SK-N-MC (cell line): ENCODE measurements at regions not wholly inside any gene's neighbourhood (a gene's known extent, or its start where the extent isn't known, plus 50 kb on each side); places are given as distances from the start of the nearest gene placed in this dataset.
A peak's percentile ranks its signal among the peaks of the same experiment; 100 is the strongest.
"Not testable (repeated sequence)": the region's sequence is repeated elsewhere in the genome, so short reads cannot be mapped to it uniquely, and the experiment has no call there.

Experiments
- DNase-seq: peaks from one replicate; pipeline ENCODE4 v3.0.0-alpha.2; 2011; ENCODE audit warnings: low read depth, low spot score
- H3K27ac ChIP-seq: fragments of 200-600 bp; sonication (generic); 2 replicates; pipeline ENCODE4 v1.5.1; 2016; ENCODE audit warnings: mixed run types
- H3K36me3 ChIP-seq: fragments of 200-600 bp; sonication (generic); 2 replicates; pipeline ENCODE4 v1.6.1; 2017; ENCODE audit warnings: antibody characterized with exemption, low read length, mixed read lengths; ENCODE audit not compliant: insufficient read depth
- H3K4me3 ChIP-seq: fragments of 200-600 bp; sonication (generic); 2 replicates; pipeline ENCODE4 v1.5.1; 2016
- H3K9ac ChIP-seq: fragments of 200-600 bp; sonication (generic); 2 replicates; pipeline ENCODE4 v1.8.0; 2017; ENCODE audit warnings: mixed run types, mixed read lengths; ENCODE audit not compliant: insufficient read length
- H3K9me3 ChIP-seq: fragments of 200-600 bp; sonication (generic); 2 replicates; pipeline ENCODE4 v1.6.1; 2017; ENCODE audit warnings: low read depth, mild to moderate bottlenecking, antibody characterized with exemption, low read length, moderate library complexity, mixed read lengths
- EZH2 ChIP-seq: fragments of 200-600 bp; sonication (generic); IDR thresholded peaks from one replicate; pipeline ENCODE4 v1.6.1; 2017; ENCODE audit warnings: antibody characterized with exemption
- FOXP2 ChIP-seq: optimal IDR thresholded peaks from 2 replicates; pipeline ENCODE3; 2011; ENCODE audit warnings: mild to moderate bottlenecking, moderate library complexity; ENCODE audit not compliant: insufficient read depth; ENCODE audit errors: extremely low read length, control extremely low read depth
- POLR2AphosphoS5 ChIP-seq: IDR thresholded peaks from 2 replicates; pipeline ENCODE4 v1.6.1; 2012; ENCODE audit warnings: mild to moderate bottlenecking, low read depth, low read length, borderline replicate concordance

- Histone ChIP-seq H3K36me3 (no peaks in the 10 kb centered on the region), H3K9me3 (no peaks in the 10 kb centered on the region), H3K27ac (no peak overlapping the region), H3K9ac (no peak overlapping the region), H3K4me3 (no peak overlapping the region)
- no peak for DNase-seq
- TF ChIP-seq EZH2 = no peak
- TF ChIP-seq POLR2AphosphoS5 = no peak
- TF ChIP-seq FOXP2 = no peak
Measured at GRCh38 chr3:145417678-145418077, 743.3 kb downstream of the PLOD2 start.

GRCh38 chr3:145422556-145422955 lies 738.4 kb downstream of the PLOD2 start:
- Histone ChIP-seq H3K4me3 (no peak overlapping the region), H3K27ac (no peak overlapping the region), H3K36me3 (no peaks in the 10 kb centered on the region), H3K9ac (no peak overlapping the region), H3K9me3 (no peaks in the 10 kb centered on the region)
- no peak for DNase-seq
- TF ChIP-seq FOXP2 (no peak), POLR2AphosphoS5 (no peak), EZH2 (no peak)

DNA sequence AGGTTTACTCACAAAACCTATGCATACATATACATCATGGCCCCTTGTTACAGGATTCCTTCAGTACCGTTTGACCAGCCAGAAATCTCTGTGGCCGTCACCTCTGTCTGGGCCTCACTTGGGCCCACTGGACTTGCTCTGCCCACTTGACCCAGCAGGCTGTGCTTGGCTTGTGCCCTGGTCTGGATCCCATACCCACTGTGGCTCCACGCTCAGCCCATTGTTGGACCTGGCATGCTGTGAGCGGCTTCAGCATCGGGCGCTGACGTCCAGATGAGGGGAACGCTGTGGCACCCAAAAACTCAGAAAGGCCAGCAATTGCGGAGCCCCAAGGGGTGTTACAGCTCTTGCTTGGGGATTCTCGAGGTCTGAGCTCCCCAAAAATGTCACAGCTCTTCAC lies 733.6 kb downstream of the PLOD2 start:
- Histone ChIP-seq H3K4me3 (no peak overlapping the region), H3K9me3 (no peaks in the 10 kb centered on the region), H3K9ac (no peak overlapping the region), H3K36me3 (no peaks in the 10 kb centered on the region), H3K27ac (no peak overlapping the region)
- no peak for DNase-seq
- TF ChIP-seq FOXP2 = no peak
- no peak for TF ChIP-seq EZH2
- TF ChIP-seq POLR2AphosphoS5 = no peak

DNA sequence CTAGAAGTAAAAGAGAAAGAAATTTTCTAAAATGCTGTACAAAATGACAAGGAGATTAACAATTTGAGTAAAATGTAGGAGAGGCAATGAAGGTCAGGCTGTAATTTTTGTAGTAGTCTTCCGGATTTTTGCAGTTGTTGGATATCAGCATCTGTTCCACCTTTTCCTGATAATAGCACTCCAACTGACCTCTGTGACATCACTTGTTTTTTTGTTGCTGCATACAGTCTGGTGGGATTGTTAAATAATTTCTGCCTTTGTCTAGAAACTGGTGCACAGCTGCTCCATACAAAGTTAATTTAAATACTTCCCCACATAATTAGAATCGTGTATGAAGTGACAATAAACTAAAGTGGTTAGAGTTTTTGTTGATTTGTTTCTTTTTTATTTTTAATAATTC lies 731.4 kb downstream of the PLOD2 start:
- H3K9ac ChIP-seq = no peak overlapping the region
- no peak overlapping the region for H3K4me3 ChIP-seq
- no peaks in the 10 kb centered on the region for H3K36me3 ChIP-seq
- TF ChIP-seq EZH2 = no peak
- no peak for TF ChIP-seq POLR2AphosphoS5
- TF ChIP-seq FOXP2 = no peak
- H3K9me3 ChIP-seq = no peaks in the 10 kb centered on the region
- no peak for DNase-seq
- no peak overlapping the region for H3K27ac ChIP-seq

- Histone ChIP-seq H3K27ac (no peak overlapping the region), H3K4me3 (no peak overlapping the region), H3K9me3 (no peaks in the 10 kb centered on the region), H3K36me3 (no peaks in the 10 kb centered on the region), H3K9ac (no peak overlapping the region)
- TF ChIP-seq POLR2AphosphoS5 (no peak), EZH2 (no peak), FOXP2 (no peak)
- no peak for DNase-seq
Measured at GRCh38 chr3:145448436-145448835, 712.5 kb downstream of the PLOD2 start.

GRCh38 chr3:145450018-145450682 lies 710.8 kb downstream of the PLOD2 start:
- Histone ChIP-seq H3K36me3 (no peaks in the 10 kb centered on the region), H3K4me3 (no peak overlapping the region), H3K9me3 (no peaks in the 10 kb centered on the region), H3K9ac (no peak overlapping the region), H3K27ac (no peak overlapping the region)
- TF ChIP-seq EZH2 (no peak), POLR2AphosphoS5 (no peak), FOXP2 (no peak)
- DNase-seq = no peak

DNA sequence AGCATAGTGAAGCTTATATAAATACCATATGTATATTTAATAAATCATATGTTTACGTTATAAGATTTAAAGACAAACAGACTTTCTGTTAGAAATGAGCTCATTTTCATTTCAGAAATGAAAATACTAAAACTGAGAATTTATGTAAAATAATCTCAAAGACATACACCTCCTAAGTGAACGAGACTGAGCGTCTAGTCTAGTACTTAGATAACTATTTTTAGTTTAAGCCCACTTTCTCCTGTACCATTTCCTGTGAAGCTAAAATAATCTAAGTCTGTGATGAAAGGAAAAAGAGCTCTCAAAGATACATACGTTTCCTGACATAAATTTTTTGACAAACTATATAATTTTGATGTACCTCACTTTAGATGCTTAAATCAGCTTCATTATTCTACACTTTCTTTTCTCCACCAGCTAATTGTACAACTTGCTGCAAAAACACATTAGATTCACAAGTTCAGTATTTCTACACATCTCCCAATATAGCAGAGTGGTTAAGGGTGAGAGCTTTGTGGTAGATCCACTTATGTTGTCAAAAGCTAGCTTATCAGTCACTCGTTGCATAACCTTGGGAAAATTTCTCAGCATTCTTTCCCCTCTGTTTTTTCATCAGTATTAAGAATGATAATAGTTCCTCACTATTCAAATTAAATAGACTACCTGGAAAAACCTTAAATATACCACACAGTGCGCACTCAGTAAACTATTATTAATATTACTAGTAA lies 703.0 kb downstream of the PLOD2 start:
- Histone ChIP-seq H3K9ac (no peak overlapping the region), H3K27ac (0 out of 2 replicates have a peak overlapping the region, but pooled peaks have one; percentile 16), H3K4me3 (0 out of 2 replicates have a peak overlapping the region, but pooled peaks have one; percentile 5), H3K36me3 (no peaks in the 10 kb centered on the region), H3K9me3 (no peaks in the 10 kb centered on the region)
- TF ChIP-seq POLR2AphosphoS5 (no peak), EZH2 (no peak), FOXP2 (no peak)
- no peak for DNase-seq

GRCh38 chr3:145459681-145460080 lies 701.3 kb downstream of the PLOD2 start:
- not testable (repeated sequence) for H3K36me3 ChIP-seq, H3K9me3 ChIP-seq, H3K4me3 ChIP-seq, H3K27ac ChIP-seq, DNase-seq, H3K9ac ChIP-seq
